ENCODE measurements at regions not wholly inside any gene's neighbourhood (a gene's known extent, or its start where the extent isn't known, plus 50 kb on each side); places are given as distances from the start of the nearest gene placed in this dataset.

- H3K27ac ChIP-seq: no peak overlapping the region
- no peak for DNase-seq (ENCODE audit: low spot score)
- ChIA-PET POLR2A (ENCODE audit: low non-redundant PET) (no interaction called here), CTCF (interaction anchor here (1.1 kb wide), 1 partner anchor 10 kb away, joined by 3 read pairs; no protein-coding TSS in a partner anchor)
- no peak for TF ChIP-seq CTCF (conservative IDR thresholded peaks at IDR 0.05; ENCODE audit: low read depth)
Measured at GRCh38 chr16:47026947-47027346, 53.5 kb upstream of the DNAJA2 start.

- no peak for TF ChIP-seq CTCF (conservative IDR thresholded peaks at IDR 0.05; ENCODE audit: low read depth)
- ChIA-PET CTCF (interaction anchor here (1.1 kb wide), 1 partner anchor 11 kb away, joined by 3 read pairs; no protein-coding TSS in a partner anchor), POLR2A (ENCODE audit: low non-redundant PET) (no interaction called here)
- no peak for DNase-seq (ENCODE audit: low spot score)
- H3K27ac ChIP-seq: no peak overlapping the region
Measured at GRCh38 chr16:47026492-47026891, 53.0 kb upstream of the DNAJA2 start.

GRCh38 chr16:47025641-47026040 is 52.2 kb upstream of the DNAJA2 start:
- DNase-seq (ENCODE audit: low spot score): no peak
- no peak overlapping the region for H3K27ac ChIP-seq
- TF ChIP-seq CTCF (conservative IDR thresholded peaks at IDR 0.05; ENCODE audit: low read depth): no peak
- ChIA-PET CTCF (interaction anchor here (2.2 kb wide), 1 partner anchor 12 kb away, joined by 9 read pairs; no protein-coding TSS in a partner anchor), POLR2A (ENCODE audit: low non-redundant PET) (no interaction called here)
